Adrenal gland (tissue), 5 donors: ENCODE measurements at regions not wholly inside any gene's neighbourhood (a gene's known extent, or its start where the extent isn't known, plus 50 kb on each side); places are given as distances from the start of the nearest gene placed in this dataset.

Source experiments
- POLR2A ChIP-seq, 2 donors: fragments of 450-650 bp; IDR thresholded peaks; one replicate each; pipeline ENCODE4 v1.6.1; 2017; ENCODE audit warnings: antibody characterized with exemption in 2 of 2, mild to moderate bottlenecking in 2 of 2, moderate library complexity in 1 of 2
- TF ChIP-seq, protein P1 (sequence below), 6 experiments: fragments of 450-650 bp in 4 of 6; fragments of 200-600 bp in 2 of 6; sonication (generic) in 1 of 6; IDR thresholded peaks; 1 replicate in 5 of 6; 2 replicates in 1 of 6; pipeline versions ENCODE4 v1.5.1 to v1.8.0; 2016 to 2021; ENCODE audit warnings: antibody characterized with exemption in 6 of 6, mild to moderate bottlenecking in 2 of 6, moderate library complexity in 1 of 6
- donor health status: DM: no; HTN: no; CAD: no.

DNA sequence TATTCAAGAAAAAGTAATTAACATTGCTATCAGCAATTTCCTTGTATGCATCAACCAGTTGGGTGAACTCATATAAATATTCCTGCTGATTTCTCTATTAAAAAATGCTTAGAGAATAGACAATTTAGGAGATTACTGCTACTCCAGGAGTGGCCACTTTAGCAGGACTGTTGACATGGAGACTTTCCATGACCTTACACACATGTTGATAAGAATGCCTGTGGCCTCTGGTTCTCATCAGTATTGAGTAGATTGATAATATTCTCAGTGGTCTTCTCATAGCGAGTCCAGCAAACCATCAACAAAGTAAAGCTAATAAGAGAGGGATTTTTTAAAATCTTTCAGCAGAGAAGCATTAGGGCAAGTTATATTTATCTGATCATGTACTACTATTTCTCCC lies 208.4 kb upstream of the MARCKS start:
- TF ChIP-seq, protein P1, sequence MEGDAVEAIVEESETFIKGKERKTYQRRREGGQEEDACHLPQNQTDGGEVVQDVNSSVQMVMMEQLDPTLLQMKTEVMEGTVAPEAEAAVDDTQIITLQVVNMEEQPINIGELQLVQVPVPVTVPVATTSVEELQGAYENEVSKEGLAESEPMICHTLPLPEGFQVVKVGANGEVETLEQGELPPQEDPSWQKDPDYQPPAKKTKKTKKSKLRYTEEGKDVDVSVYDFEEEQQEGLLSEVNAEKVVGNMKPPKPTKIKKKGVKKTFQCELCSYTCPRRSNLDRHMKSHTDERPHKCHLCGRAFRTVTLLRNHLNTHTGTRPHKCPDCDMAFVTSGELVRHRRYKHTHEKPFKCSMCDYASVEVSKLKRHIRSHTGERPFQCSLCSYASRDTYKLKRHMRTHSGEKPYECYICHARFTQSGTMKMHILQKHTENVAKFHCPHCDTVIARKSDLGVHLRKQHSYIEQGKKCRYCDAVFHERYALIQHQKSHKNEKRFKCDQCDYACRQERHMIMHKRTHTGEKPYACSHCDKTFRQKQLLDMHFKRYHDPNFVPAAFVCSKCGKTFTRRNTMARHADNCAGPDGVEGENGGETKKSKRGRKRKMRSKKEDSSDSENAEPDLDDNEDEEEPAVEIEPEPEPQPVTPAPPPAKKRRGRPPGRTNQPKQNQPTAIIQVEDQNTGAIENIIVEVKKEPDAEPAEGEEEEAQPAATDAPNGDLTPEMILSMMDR (IDR thresholded peaks at IDR 0.05), result no peak
- TF ChIP-seq POLR2A (IDR thresholded peaks at IDR 0.05), result no peak
